Globus pallidus (tissue), 1 donor: ENCODE measurements at regions not wholly inside any gene's neighbourhood (a gene's known extent, or its start where the extent isn't known, plus 50 kb on each side); places are given as distances from the start of the nearest gene placed in this dataset.
"Not testable (repeated sequence)": the region's sequence is repeated elsewhere in the genome, so short reads cannot be mapped to it uniquely, and the experiment has no call there.

ENCODE experiments used
- DNase-seq: peaks from one replicate; pipeline ENCODE4 v3.0.0-alpha.2; 2015; ENCODE audit warnings: low spot score

- DNase-seq: no peak
Measured at GRCh38 chr2:138319616-138320015, 182.0 kb upstream of the SPOPL start.

GRCh38 chr2:138321458-138321857 is 180.1 kb upstream of the SPOPL start:
- DNase-seq: no peak

GRCh38 chr2:138323382-138324067 is 178.0 kb upstream of the SPOPL start:
- no peak for DNase-seq

GRCh38 chr2:138324068-138324771 is 177.3 kb upstream of the SPOPL start:
- no peak for DNase-seq

- DNase-seq: no peak
Measured at GRCh38 chr2:138327967-138328366, 173.6 kb upstream of the SPOPL start.

GRCh38 chr2:138329162-138329561 is 172.4 kb upstream of the SPOPL start:
- no peak for DNase-seq

GRCh38 chr2:138329591-138329990 is 172.0 kb upstream of the SPOPL start:
- DNase-seq: no peak

GRCh38 chr2:138333121-138333520 is 168.4 kb upstream of the SPOPL start:
- DNase-seq: no peak

- no peak for DNase-seq
Measured at GRCh38 chr2:138333677-138334076, 167.9 kb upstream of the SPOPL start.

- no peak for DNase-seq
Measured at GRCh38 chr2:138334323-138334722, 167.2 kb upstream of the SPOPL start.

- DNase-seq: no peak
Measured at GRCh38 chr2:138335036-138335435, 166.5 kb upstream of the SPOPL start.

GRCh38 chr2:138336146-138336545 is 165.4 kb upstream of the SPOPL start:
- no peak for DNase-seq

GRCh38 chr2:138355244-138355643 is 146.3 kb upstream of the SPOPL start:
- DNase-seq: no peak

- no peak for DNase-seq
Measured at GRCh38 chr2:138356178-138356577, 145.4 kb upstream of the SPOPL start.

- no peak for DNase-seq
Measured at GRCh38 chr2:138359532-138359931, 142.0 kb upstream of the SPOPL start.

- DNase-seq: no peak
Measured at GRCh38 chr2:138364554-138365162, 136.9 kb upstream of the SPOPL start.

GRCh38 chr2:138365581-138365980 is 136.0 kb upstream of the SPOPL start:
- DNase-seq: no peak

GRCh38 chr2:138369856-138370255 is 131.7 kb upstream of the SPOPL start:
- DNase-seq: no peak

GRCh38 chr2:138373993-138374408 is 127.6 kb upstream of the SPOPL start:
- peak; percentile 31 for DNase-seq

GRCh38 chr2:138381373-138381772 is 120.2 kb upstream of the SPOPL start:
- no peak for DNase-seq

GRCh38 chr2:138382672-138383071 is 118.9 kb upstream of the SPOPL start:
- no peak for DNase-seq

- not testable (repeated sequence) for DNase-seq
Measured at GRCh38 chr2:138386191-138386590, 115.4 kb upstream of the SPOPL start.

GRCh38 chr2:138389063-138389462 is 112.5 kb upstream of the SPOPL start:
- DNase-seq: no peak
